Stomach (tissue), 4 donors: ENCODE measurements at regions not wholly inside any gene's neighbourhood (a gene's known extent, or its start where the extent isn't known, plus 50 kb on each side); places are given as distances from the start of the nearest gene placed in this dataset.

Experiments used
- EP300 ChIP-seq: sonication (generic); formaldehyde crosslinking; IDR thresholded peaks from one replicate; pipeline ENCODE4 v1.6.1; 2017; ENCODE audit warnings: antibody characterized with exemption
- POLR2AphosphoS5 ChIP-seq, 3 donors: sonication (generic); formaldehyde crosslinking; IDR thresholded peaks; one replicate each; pipeline ENCODE4 v1.6.1; 2016; ENCODE audit warnings: antibody characterized with exemption in 3 of 3
- TF ChIP-seq, protein P1 (sequence below), 7 experiments: fragments of 450-650 bp in 4 of 7; fragments of 200-600 bp in 3 of 7; sonication (generic) in 3 of 7; IDR thresholded peaks; one replicate each; pipeline ENCODE4 v1.5.1; 2016 to 2019; ENCODE audit warnings: antibody characterized with exemption in 7 of 7, control low read depth in 2 of 7, mild to moderate bottlenecking in 1 of 7

DNA sequence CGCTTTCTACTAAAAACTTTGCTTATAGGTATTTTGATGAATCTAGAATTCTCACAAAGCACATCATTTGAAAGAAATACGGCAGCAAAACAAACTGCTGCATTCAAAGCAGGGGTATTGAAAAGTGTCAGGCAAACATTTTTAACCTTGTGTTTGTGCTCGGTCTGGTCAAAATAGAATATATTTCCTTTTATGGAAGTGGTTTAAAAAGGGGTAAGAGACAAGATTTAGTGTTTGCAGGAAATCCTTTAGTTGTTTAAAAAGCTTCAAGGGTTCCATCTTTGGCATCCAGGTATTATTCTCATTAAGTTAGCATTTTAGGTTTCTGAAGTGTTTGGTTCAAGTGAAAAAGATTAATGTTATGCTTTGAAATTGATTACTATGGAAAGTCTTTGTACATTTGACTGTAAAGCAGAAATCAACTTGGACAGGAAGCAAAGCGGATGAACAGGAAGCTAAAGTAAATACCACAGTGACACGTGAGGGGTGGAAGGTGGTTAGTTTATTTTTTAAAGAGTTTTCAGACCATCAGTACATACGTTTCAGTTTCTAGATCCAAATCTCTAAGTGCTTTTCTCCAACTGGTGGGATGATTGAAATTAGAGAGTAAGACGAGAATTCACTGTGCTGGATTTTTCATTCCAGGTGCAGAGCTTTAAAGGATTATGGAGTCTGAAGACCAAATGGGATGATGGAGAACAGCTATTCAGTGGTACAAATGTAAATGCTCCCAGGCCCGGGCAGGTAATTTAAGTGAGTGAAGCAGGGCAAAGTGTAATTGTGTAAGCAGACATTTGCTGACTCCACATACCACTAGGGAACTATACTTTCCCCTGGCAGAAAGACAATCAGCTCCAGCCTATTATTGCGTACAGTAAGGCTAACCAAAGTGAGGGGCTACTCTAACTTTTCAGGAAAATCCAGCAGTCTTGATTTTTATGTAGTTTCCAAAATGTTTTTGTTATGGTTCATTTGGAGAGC lies 341.8 kb upstream of the TBL1XR1 start:
- TF ChIP-seq EP300 = no peak
- TF ChIP-seq, protein P1, sequence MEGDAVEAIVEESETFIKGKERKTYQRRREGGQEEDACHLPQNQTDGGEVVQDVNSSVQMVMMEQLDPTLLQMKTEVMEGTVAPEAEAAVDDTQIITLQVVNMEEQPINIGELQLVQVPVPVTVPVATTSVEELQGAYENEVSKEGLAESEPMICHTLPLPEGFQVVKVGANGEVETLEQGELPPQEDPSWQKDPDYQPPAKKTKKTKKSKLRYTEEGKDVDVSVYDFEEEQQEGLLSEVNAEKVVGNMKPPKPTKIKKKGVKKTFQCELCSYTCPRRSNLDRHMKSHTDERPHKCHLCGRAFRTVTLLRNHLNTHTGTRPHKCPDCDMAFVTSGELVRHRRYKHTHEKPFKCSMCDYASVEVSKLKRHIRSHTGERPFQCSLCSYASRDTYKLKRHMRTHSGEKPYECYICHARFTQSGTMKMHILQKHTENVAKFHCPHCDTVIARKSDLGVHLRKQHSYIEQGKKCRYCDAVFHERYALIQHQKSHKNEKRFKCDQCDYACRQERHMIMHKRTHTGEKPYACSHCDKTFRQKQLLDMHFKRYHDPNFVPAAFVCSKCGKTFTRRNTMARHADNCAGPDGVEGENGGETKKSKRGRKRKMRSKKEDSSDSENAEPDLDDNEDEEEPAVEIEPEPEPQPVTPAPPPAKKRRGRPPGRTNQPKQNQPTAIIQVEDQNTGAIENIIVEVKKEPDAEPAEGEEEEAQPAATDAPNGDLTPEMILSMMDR (IDR thresholded peaks at IDR 0.05) = no peak
- no peak for TF ChIP-seq POLR2AphosphoS5 (IDR thresholded peaks at IDR 0.05)
